ENCODE measurements at regions not wholly inside any gene's neighbourhood (a gene's known extent, or its start where the extent isn't known, plus 50 kb on each side); places are given as distances from the start of the nearest gene placed in this dataset.
"Not testable (repeated sequence)": the region's sequence is repeated elsewhere in the genome, so short reads cannot be mapped to it uniquely, and the experiment has no call there.

- no peak for DNase-seq (ENCODE audit: extremely low read depth in 1 of 2, low read depth in 1 of 2)
These were observed 760.2 kb upstream of the GBE1 start for GRCh38 chr3:82521657-82522056.

GRCh38 chr3:82520846-82521245 lies 759.4 kb upstream of the GBE1 start:
- no peak for DNase-seq (ENCODE audit: extremely low read depth in 1 of 2, low read depth in 1 of 2)

DNA sequence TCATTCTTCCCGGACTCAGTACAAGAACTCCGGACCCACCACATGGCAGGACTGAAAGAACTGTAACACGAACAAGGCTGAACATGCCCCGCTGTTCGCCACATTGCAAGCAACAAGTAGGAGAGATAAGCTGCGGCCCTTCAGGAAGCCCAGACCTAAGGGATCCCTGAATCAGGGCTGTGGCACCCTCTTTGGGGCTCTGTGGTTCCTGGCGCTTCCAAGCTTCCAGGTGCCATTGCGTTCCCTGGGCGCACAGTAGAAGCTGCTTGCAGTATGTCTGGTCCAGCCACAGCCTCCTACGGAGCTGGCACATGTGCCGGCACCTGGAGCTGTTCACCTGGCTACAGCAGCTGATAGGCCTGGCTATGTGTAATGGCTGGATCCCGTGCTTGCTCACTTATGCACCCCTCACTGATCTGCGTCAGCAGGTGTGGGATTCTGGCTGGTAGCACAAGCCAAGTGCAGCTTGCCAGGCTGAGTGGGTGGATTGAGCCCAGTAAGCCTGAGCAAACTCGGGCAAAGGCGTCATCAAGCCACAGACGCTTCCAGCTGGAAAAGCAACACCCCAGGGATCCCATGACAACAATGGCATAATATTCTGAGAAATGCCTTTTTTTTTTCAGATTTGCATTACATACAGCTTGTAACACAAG lies 748.6 kb upstream of the GBE1 start:
- DNase-seq (ENCODE audit: extremely low read depth in 1 of 2, low read depth in 1 of 2): no peak

DNA sequence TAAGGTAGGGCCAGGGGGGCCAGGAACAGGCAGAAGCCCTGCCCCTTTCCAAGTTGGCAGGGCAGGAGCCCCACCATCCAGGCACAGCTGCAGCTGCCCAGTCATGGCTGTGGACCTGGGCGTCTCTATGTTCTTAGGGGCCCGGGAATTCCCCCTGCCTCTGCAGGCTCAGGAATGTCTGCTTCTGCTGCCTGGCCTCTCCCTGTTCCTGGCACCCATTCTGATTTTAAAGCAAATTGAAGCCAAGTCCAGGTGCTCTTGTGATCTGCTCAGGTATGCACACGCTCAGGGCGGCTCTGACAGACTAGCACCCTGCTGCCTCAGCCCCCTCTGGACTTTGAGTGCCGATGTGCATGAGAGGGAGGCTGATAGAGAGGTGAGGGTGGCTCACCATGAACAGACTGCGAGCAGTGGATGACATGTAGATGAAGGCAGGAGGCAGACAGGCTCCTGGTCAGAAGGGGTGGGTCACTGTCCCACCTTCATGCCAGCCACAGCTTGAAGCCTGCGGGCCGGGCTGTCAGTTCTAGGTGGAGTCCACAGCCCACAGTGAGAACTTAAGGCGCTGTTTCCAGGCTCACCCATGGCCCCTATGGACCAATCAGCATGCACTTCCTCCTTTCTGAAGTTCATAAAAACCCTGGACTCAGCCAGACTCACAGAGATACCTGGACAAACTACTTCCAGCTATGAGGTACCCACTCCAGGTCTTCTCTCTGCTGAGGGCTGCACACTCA lies 747.8 kb upstream of the GBE1 start:
- no peak for DNase-seq (ENCODE audit: extremely low read depth in 1 of 2, low read depth in 1 of 2)

DNA sequence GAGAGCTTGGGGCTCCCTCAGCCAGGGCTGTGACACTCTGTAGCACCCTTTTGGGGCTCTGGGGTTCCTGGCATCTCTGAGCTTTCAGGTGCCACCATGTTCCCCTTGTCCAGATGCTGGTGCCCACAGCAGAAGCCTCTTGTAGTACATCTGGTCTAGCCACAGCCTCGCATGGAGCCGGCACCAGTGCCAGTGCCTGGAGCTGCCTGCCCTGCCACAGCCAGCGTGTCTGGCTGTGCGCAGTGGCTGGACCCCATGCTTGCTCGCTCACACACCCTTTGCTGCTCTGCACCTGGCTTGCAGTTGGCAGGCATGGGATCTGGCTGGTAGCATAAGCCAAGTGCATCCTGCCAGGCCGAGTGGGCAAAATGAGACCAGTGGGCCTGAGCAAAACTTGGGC lies 744.8 kb upstream of the GBE1 start:
- DNase-seq (ENCODE audit: extremely low read depth in 1 of 2, low read depth in 1 of 2): no peak

DNA sequence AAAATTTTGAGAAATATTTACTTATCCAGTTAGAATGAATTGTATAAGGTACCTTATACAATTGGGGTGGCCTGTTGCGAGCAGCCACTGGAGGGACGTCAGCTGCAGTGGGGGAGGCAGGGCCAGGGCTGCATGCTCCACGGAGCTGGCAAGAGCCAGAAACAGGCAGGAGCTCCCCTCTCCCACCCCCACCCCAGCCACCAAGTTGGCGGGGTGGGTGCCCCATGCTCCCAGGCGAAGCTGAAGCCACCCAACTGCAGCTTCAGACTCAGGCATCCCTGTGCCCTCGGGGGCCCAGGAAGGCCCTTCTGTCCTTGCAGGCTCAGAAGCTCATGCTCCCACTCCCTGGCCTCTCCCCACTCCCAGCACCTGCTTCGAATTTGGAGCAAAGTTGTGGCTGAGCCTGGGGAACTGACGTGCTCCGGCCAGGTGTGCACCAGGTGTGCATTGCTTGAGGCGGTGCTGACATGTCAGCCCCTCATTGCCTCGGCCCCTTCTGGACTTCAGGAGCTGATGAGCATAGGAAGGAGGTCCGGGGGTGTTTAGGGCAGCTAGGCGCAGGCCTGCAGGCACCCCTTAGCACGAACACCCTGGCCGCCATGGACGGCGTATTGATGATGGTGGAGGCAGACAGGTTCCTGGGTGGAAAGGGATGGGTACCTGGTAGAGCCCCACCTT lies 743.8 kb upstream of the GBE1 start:
- no peak for DNase-seq (ENCODE audit: extremely low read depth in 1 of 2, low read depth in 1 of 2)

DNA sequence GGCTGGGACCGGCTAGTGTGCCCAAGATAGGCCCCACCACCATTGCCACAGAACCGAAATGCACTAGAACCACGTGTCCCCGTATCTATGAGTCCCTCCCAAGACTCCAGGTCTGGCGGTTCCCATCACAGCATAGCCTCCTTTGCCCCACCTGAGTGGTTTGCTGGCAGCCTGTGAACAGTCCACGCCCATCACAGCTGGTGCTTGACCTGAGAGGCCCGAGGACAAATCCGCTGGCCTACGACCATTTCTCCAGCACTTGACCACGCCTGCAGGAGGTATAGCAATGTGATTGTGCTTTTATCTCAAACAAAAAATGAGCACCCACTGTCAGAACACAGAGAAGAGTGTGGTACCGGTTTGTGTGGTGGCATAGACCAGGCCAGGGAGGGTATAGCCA lies 736.7 kb upstream of the GBE1 start:
- no peak for DNase-seq (ENCODE audit: extremely low read depth in 1 of 2, low read depth in 1 of 2)

GRCh38 chr3:82496890-82497560 lies 735.6 kb upstream of the GBE1 start:
- DNase-seq (ENCODE audit: extremely low read depth in 1 of 2, low read depth in 1 of 2): no peak

DNA sequence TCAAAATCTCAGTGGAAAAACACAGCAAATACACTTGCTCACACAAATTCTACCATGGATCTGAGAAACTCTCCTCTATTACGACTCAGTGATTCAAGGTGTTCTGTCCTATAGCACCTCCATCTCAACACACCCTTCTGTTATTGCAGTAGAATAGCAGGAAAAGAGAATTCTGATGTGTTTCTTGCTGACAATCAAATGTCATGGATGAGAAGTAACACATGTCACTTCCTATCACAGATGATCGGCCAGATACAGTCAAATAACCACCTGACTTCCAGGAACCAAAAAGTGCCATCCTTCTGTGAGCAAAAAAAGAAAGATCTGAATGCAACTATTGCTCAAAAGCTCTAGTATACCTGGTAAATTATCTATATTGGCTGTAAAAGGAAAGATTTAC lies 734.2 kb upstream of the GBE1 start:
- no peak for DNase-seq (ENCODE audit: extremely low read depth in 1 of 2, low read depth in 1 of 2)

- DNase-seq (ENCODE audit: extremely low read depth in 1 of 2, low read depth in 1 of 2): no peak
These were observed 733.6 kb upstream of the GBE1 start for GRCh38 chr3:82494977-82495489.

DNA sequence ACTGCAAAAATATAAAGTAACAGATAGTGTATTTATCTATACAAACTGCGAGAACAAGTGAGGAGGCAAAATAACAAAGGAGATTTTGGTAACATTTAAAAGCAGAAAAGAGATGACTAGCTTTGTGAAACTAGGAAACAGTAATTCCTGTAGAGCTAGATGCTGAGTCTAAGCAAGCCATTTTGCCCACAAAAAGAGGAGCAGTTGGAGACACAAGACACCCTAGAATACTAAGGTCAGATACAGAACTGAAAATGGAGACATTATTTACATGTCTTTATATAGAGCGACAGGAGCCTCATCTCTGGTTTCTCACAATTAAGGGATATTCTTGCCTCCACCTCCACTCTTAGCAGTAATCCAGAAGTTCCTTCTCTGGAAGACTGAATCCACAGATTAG lies 732.4 kb upstream of the GBE1 start:
- DNase-seq (ENCODE audit: extremely low read depth in 1 of 2, low read depth in 1 of 2): no peak

DNA sequence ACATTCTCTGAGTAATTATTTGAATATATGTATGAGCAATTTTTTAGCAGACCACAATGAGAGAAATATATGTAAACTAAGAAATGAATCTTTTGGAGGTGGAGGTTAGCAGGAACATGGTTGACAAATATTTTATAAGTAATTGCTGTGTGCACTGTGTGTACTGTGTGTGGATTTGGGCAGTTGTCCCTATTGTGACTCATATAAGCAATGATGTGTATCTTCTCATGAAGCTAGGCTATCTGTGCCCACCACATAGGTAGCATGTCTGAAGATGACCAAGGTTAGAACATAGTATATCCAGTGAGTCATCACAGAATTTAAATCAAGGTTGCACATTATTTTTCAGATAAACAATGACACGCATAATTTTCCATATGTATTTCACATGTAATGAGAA lies 713.9 kb upstream of the GBE1 start:
- no peak for DNase-seq (ENCODE audit: extremely low read depth in 1 of 2, low read depth in 1 of 2)

GRCh38 chr3:82474711-82475110 lies 713.3 kb upstream of the GBE1 start:
- DNase-seq (ENCODE audit: extremely low read depth in 1 of 2, low read depth in 1 of 2): no peak

DNA sequence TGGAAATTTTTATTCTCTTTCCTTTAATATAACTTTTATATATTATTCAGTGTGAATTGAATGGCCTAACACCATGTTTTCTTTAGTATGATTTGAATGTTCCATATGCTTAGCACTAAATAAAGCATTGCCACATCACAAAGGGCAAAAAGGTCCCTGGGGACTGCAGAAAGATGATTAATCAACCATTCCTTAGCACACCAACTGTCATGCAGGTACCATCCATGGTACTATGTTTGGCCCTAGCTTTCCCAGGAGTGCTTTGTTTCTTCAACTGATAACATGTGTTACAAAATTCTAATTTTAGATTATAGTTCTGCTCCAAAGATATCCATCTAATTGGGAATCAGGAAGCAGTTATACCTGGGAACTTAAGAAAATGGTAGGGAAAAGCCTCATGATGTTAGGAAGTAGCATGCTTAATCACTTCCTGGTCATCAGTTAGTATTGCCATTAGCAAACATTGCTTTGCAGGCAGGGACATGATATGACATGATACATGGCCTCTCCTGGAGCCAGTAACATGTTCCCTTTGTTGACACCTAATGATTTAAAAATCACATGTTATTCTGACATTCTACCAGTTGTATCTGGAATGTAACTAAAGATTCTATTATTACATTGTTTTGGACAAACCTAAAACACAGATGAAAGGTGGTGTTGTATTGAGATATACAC lies 712.6 kb upstream of the GBE1 start:
- DNase-seq (ENCODE audit: extremely low read depth in 1 of 2, low read depth in 1 of 2): no peak

GRCh38 chr3:82467051-82467450 lies 705.6 kb upstream of the GBE1 start:
- no peak for DNase-seq (ENCODE audit: extremely low read depth in 1 of 2, low read depth in 1 of 2)

- DNase-seq (ENCODE audit: extremely low read depth in 1 of 2, low read depth in 1 of 2): no peak
These were observed 701.5 kb upstream of the GBE1 start for GRCh38 chr3:82462977-82463376.

DNA sequence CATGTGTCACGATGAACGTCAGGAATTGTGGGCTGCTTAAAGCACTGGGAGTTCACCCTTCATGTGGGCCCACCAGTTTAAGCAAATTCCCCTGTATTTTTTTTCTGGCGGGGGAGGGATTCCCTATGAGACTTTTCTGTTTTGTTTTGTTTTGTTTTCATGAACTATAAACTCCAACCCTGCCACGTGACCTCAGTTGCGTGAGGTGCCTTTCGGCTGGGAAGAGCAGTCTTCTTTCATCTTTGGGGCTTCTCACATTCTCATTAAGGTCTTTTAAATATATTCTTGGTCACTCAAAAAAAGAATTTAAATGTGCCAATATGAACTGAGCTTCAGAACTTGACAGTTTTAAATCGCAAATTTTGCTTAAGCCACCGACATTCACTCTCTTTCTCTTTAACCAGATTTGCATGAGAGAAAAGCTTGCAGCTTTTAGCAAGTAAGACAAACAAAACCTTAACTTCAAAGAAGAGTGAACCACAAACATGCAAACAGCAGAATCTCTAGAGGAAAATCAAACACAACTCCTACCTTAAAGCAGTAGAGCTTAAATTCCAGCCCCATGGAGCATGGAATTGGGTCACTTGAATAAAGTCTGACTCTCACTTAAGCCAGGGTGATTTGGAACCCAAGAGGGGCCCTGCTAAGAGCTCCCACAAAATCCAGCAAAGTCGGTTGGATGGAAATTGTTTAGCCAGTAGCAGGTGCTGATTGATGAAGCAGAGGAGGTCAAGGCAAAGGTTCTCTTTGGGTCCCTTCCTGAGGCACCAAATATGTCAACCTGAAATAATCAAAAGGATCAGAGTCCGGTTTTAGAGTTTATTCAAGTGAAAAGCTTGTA lies 699.8 kb upstream of the GBE1 start:
- DNase-seq (ENCODE audit: extremely low read depth in 1 of 2, low read depth in 1 of 2): no peak

- no peak for DNase-seq (ENCODE audit: extremely low read depth in 1 of 2, low read depth in 1 of 2)
These were observed 686.9 kb upstream of the GBE1 start for GRCh38 chr3:82448320-82448719.

- DNase-seq (ENCODE audit: extremely low read depth in 1 of 2, low read depth in 1 of 2): not testable (repeated sequence)
These were observed 667.4 kb upstream of the GBE1 start for GRCh38 chr3:82428821-82429220.

DNA sequence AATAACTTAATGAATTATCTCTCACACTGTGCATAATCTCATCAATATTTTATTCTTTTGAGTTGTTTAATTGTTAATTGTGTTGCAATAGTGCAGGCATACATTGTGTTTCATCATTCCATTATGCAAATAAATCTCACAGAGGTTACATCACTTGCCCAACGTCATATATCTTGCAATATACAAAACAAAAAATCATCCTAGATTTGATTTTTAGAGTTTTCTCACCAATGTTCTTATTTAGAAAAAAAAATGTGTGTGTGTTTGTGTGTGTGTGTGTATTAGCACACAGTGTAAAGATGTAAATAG lies 662.5 kb upstream of the GBE1 start:
- no peak for DNase-seq (ENCODE audit: extremely low read depth in 1 of 2, low read depth in 1 of 2)
